Epithelial cell of proximal tubule (primary cell): ENCODE measurements at regions not wholly inside any gene's neighbourhood (a gene's known extent, or its start where the extent isn't known, plus 50 kb on each side); places are given as distances from the start of the nearest gene placed in this dataset.

Experiments
- DNase-seq: peaks from one replicate; pipeline ENCODE4 v3.0.0-alpha.2; 2011; ENCODE audit warnings: low read depth
- H3K4me3 ChIP-seq: 2 replicates; pipeline ENCODE4 v1.5.1; 2011; ENCODE audit warnings: low read depth, mild to moderate bottlenecking, low read length
- CTCF ChIP-seq: conservative IDR thresholded peaks from 2 replicates; pipeline ENCODE4 v1.5.1; 2012; ENCODE audit warnings: low read depth, mild to moderate bottlenecking, low read length

- TF ChIP-seq CTCF = no peak
- no peak overlapping the region for H3K4me3 ChIP-seq
- DNase-seq = no peak
Measured at GRCh38 chr6:117137711-117138110, 127.6 kb upstream of the VGLL2 start.

DNA sequence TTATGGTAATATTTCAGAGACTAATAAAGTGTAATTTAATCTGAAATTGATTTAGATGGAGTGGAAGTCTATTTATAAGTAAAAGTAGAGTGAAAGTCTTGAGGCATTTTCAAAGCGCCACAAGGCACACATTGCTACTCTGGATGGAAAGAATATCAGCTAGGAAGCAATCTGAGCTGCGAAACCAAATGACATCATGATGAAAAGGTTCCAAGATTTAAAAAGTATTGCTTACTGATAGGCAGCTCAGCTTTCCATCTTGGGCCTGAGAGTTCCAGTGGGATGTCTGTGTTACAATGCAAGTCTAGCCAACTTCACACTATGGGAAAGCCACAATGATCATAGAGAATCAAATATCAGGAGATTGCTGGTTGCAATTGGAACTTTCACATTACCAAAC lies 126.9 kb upstream of the VGLL2 start:
- H3K4me3 ChIP-seq = no peak overlapping the region
- DNase-seq = no peak
- no peak for TF ChIP-seq CTCF

DNA sequence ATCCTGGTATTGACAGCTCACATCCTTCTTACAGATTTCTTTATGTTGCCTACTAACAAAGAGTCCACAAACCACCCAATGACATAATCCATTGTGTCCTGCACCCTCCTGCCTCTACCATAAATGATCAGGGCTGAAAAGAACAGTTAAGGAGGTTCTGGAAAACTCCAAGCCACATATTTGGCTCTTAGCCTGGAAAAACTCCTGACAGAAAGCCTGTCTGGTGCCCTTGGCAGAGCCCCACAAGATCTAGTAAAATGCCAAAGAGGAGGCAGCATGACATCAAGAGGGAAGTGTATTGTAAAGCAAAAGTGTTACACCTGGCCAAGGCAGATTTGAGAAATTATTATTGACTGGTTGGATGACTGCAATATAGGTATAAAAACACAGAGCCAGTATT lies 126.4 kb upstream of the VGLL2 start:
- no peak overlapping the region for H3K4me3 ChIP-seq
- DNase-seq = no peak
- no peak for TF ChIP-seq CTCF

GRCh38 chr6:117142142-117142541 lies 123.2 kb upstream of the VGLL2 start:
- H3K4me3 ChIP-seq = no peak overlapping the region
- no peak for DNase-seq
- TF ChIP-seq CTCF = no peak

GRCh38 chr6:117142995-117143394 lies 122.4 kb upstream of the VGLL2 start:
- H3K4me3 ChIP-seq = no peak overlapping the region
- TF ChIP-seq CTCF = no peak
- no peak for DNase-seq

DNA sequence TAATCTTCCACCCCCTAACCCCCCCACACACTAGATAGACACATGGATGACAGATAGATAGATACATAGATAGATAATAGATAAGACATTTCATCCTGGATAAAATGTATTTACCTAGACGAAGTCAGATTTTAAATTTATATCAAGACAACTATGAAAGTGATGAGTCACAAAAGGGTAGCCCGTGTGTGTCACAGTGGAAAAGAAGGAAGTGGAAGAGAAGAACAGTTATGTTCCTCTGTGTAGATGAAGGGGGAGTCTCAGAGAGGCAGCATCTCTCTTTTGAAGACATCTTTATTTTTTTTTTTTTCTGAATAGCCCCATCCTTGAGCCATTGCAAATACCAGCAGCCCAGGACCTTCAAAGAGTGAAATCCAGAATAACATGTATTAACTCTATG lies 121.7 kb upstream of the VGLL2 start:
- DNase-seq = no peak
- no peak overlapping the region for H3K4me3 ChIP-seq
- TF ChIP-seq CTCF = no peak

- TF ChIP-seq CTCF = no peak
- no peak for DNase-seq
- H3K4me3 ChIP-seq = no peak overlapping the region
Measured at GRCh38 chr6:117145940-117146339, 119.4 kb upstream of the VGLL2 start.
